Thyroid gland (tissue), 4 donors: ENCODE measurements at regions not wholly inside any gene's neighbourhood (a gene's known extent, or its start where the extent isn't known, plus 50 kb on each side); places are given as distances from the start of the nearest gene placed in this dataset.

ENCODE experiments used
- POLR2A ChIP-seq, 2 donors: fragments of 450-650 bp; IDR thresholded peaks; one replicate each; pipeline ENCODE4 v1.6.1; 2017; ENCODE audit warnings: antibody characterized with exemption in 2 of 2, mild to moderate bottlenecking in 2 of 2, moderate library complexity in 1 of 2
- TF ChIP-seq, protein P1 (sequence below), 6 experiments: fragments of 200-600 bp in 3 of 6; fragments of 450-650 bp in 3 of 6; sonication (generic) in 3 of 6; IDR thresholded peaks; one replicate each; pipeline ENCODE4 v1.5.1; 2016 to 2019; ENCODE audit warnings: antibody characterized with exemption in 6 of 6, mild to moderate bottlenecking in 2 of 6, inconsistent platforms in 1 of 6, moderate library complexity in 1 of 6

DNA sequence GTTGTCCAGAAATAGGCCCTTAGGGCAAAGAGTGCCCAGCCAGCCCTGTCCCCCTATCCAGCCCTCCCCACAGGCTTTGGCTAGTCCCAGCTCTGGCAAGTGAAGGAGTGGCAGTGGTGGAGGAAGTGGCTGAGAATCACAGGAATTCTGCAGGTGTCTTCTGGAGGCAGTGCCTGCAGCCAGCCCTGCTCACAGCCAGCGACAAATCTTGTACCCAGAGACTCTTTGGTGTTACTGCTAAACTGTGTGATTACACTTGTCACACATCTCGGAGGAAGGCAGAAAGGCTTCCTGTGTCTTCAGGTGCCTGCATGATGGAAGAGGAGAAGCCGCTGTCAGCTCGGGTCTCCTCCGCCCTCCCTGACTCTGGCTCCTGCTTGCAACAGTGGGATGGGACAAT is 71.6 kb upstream of the GRIK3 start:
- TF ChIP-seq, protein P1, sequence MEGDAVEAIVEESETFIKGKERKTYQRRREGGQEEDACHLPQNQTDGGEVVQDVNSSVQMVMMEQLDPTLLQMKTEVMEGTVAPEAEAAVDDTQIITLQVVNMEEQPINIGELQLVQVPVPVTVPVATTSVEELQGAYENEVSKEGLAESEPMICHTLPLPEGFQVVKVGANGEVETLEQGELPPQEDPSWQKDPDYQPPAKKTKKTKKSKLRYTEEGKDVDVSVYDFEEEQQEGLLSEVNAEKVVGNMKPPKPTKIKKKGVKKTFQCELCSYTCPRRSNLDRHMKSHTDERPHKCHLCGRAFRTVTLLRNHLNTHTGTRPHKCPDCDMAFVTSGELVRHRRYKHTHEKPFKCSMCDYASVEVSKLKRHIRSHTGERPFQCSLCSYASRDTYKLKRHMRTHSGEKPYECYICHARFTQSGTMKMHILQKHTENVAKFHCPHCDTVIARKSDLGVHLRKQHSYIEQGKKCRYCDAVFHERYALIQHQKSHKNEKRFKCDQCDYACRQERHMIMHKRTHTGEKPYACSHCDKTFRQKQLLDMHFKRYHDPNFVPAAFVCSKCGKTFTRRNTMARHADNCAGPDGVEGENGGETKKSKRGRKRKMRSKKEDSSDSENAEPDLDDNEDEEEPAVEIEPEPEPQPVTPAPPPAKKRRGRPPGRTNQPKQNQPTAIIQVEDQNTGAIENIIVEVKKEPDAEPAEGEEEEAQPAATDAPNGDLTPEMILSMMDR (IDR thresholded peaks at IDR 0.05) = no peak
- TF ChIP-seq POLR2A (IDR thresholded peaks at IDR 0.05) = no peak
